ENCODE measurements at regions not wholly inside any gene's neighbourhood (a gene's known extent, or its start where the extent isn't known, plus 50 kb on each side); places are given as distances from the start of the nearest gene placed in this dataset.
A peak's percentile ranks its signal among the peaks of the same experiment; 100 is the strongest.

- DNase-seq (ENCODE audit: low read depth in 1 of 2, low spot score in 2 of 2) (no peak), FAIRE-seq (no peak)
- Histone ChIP-seq H3K27ac (ENCODE audit: low read depth, low read length) (peak overlapping the region; percentile 51; the same call in 1 of the 2 replicates), H4K91ac (replicated peaks; ENCODE audit: insufficient read length, low read length) (peak overlapping the region; percentile 95), H4K20me1 (replicated peaks in 1 of 2; ENCODE audit: control insufficient read depth in 1 of 2, insufficient read depth in 2 of 2, low read length in 2 of 2) (peaks cover 14 to 17% of the 10 kb centered on the region in 2 experiments), H3K36me3 (ENCODE audit: control insufficient read depth in 2 of 4, insufficient read depth in 4 of 4, low read length in 3 of 4) (peaks cover 0 to 80% (median 35%) of the 10 kb centered on the region in 4 experiments; a peak in 7 of 8 replicates), H3K4me3 (ENCODE audit: extremely low read depth in 1 of 4, insufficient read depth in 2 of 4, low read depth in 3 of 4, low read length in 4 of 4) (peak overlapping the region; percentile 48 to 67 (median 53)), H3K23ac (ENCODE audit: insufficient read length) (no peak overlapping the region), H3K4ac (replicated peaks; ENCODE audit: insufficient read length, low read depth, low read length) (peak overlapping the region; percentile 89), H2BK20ac (ENCODE audit: low read length) (no peak overlapping the region), H2BK15ac (ENCODE audit: low read length) (no peak overlapping the region), H4K5ac (ENCODE audit: insufficient read length, low read depth, low read length) (peak overlapping the region; percentile 67), H4K8ac (ENCODE audit: extremely low read depth, insufficient read depth, low read length) (no peak overlapping the region), H2BK12ac (ENCODE audit: low read depth, low read length) (no peak overlapping the region; the same call in 1 of the 2 replicates), H3K18ac (ENCODE audit: extremely low read depth, low read length) (peak overlapping the region; percentile 89), H3K79me1 (ENCODE audit: low read depth, low read length) (no peaks in the 10 kb centered on the region), H3K14ac (ENCODE audit: insufficient read length) (no peak overlapping the region), H3K23me2 (ENCODE audit: low read depth, low read length) (peaks cover 16% of the 10 kb centered on the region), H3K56ac (replicated peaks; ENCODE audit: insufficient read length, low read depth, low read length) (peak overlapping the region; percentile 75), H3K79me2 (ENCODE audit: control insufficient read depth in 1 of 2, insufficient read depth in 2 of 2, low read length in 2 of 2) (peaks cover 5 to 66% of the 10 kb centered on the region in 2 experiments; a peak in 3 of 4 replicates), H2AK5ac (ENCODE audit: low read depth, low read length) (peak overlapping the region; percentile 57; the same call in 1 of the 2 replicates), H3K4me2 (ENCODE audit: insufficient read depth in 1 of 2, low read depth in 2 of 2, low read length in 2 of 2) (peak overlapping the region; percentile 93 to 94), H3K27me3 (replicated peaks in 1 of 4; ENCODE audit: control insufficient read depth in 3 of 4, extremely low read depth in 1 of 4, insufficient read depth in 3 of 4, low read length in 3 of 4) (no peaks in the 10 kb centered on the region), H2BK5ac (ENCODE audit: low read depth, low read length) (peak overlapping the region; percentile 78; the same call in 1 of the 2 replicates), H3K9ac (replicated peaks in 1 of 4; ENCODE audit: extremely low read depth in 1 of 4, low read depth in 3 of 4, low read length in 3 of 4) (peak overlapping the region in 2 of 4 experiments; percentile 49 to 62; a peak in 5 of 7 replicates), H2AFZ (ENCODE audit: low read length) (no peak overlapping the region), H2BK120ac (replicated peaks; ENCODE audit: low read depth, low read length) (peak overlapping the region; percentile 44), H3K9me3 (ENCODE audit: insufficient read depth in 2 of 2, low read depth in 1 of 2, low read length in 1 of 2) (no peaks in the 10 kb centered on the region), H3K4me1 (replicated peaks in 1 of 4; ENCODE audit: control insufficient read depth in 3 of 4, insufficient read depth in 4 of 4, low read length in 3 of 4) (peaks cover 0 to 18% (median 8%) of the 10 kb centered on the region in 4 experiments; a peak in 3 of 7 replicates)
- POLR2A ChIA-PET (ENCODE audit: partially characterized antibody) = interaction anchor here (0.7 to 3.4 kb wide), 21 partner anchors 8 to 545 kb away, joined by 3 to 23 read pairs (median 4); no protein-coding TSS in a partner anchor
- CTCF ChIA-PET (ENCODE audit: partially characterized antibody) = interaction anchor here (1.1 to 2.6 kb wide), 3 partner anchors 9 to 36 kb away, joined by 3 to 7 read pairs (median 4); no protein-coding TSS in a partner anchor
- 13% methylated on average over 1 of the region's 1 CpG; no CpG with 5 or more reads in 1 of the 2 experiments for WGBS, 2 experiments (ENCODE audit: extremely low coverage in 1 of 2, insufficient coverage in 1 of 2, insufficient read length in 1 of 2, insufficient replicate concordance in 2 of 2, low coverage in 1 of 2, low lambda C conversion rate in 2 of 2, missing lambda C conversion rate in 1 of 2)
- TF ChIP-seq SAP30 (IDR thresholded peaks at IDR 0.05; ENCODE audit: insufficient read depth, insufficient replicate concordance, low read length) (peak; percentile 34), JUN (IDR thresholded peaks at IDR 0.05; ENCODE audit: low read depth, low read length) (no peak), POLR2A (IDR thresholded peaks at IDR 0.05; ENCODE audit: control extremely low read depth in 1 of 2, low read depth in 2 of 2, low read length in 2 of 2) (peak; percentile 65 to 78), SIN3A (conservative IDR thresholded peaks at IDR 0.05 in 1 of 2, IDR thresholded peaks at IDR 0.05 in 1 of 2; ENCODE audit: low read depth in 1 of 2, low read length in 2 of 2) (peak; percentile 34 to 78; a peak in 2 of 4 replicates), POLR2AphosphoS5 (IDR thresholded peaks at IDR 0.05; ENCODE audit: low read depth, low read length) (peak; percentile 59), TAF7 (optimal IDR thresholded peaks at IDR 0.05; ENCODE audit: borderline replicate concordance, low read depth, low read length) (no peak), CTBP2 (IDR thresholded peaks at IDR 0.05; ENCODE audit: borderline replicate concordance, insufficient read depth, insufficient read length, low read length) (no peak), CBX8 (IDR thresholded peaks at IDR 0.05; ENCODE audit: borderline replicate concordance, low read depth, low read length) (no peak), MAFK (IDR thresholded peaks at IDR 0.05; ENCODE audit: low read depth, low read length) (no peak), SUZ12 (IDR thresholded peaks at IDR 0.05; ENCODE audit: low read length) (no peak), ASH2L (IDR thresholded peaks at IDR 0.05; ENCODE audit: low read length) (no peak)
These were observed 1563.5 kb upstream of the PRR20A start for GRCh38 chr13:55577082-55577846.

Measured in H1 (cell line).